CD14-positive monocyte (primary cell): ENCODE measurements at regions not wholly inside any gene's neighbourhood (a gene's known extent, or its start where the extent isn't known, plus 50 kb on each side); places are given as distances from the start of the nearest gene placed in this dataset.
A peak's percentile ranks its signal among the peaks of the same experiment; 100 is the strongest.

Source experiments
- DNase-seq, 3 donors: peaks; one replicate each; pipeline ENCODE4 v3.0.0-alpha.2; 2011 to 2022
- H2AFZ ChIP-seq: 2 replicates; pipeline ENCODE4 v1.6.0; 2012; ENCODE audit warnings: mild to moderate bottlenecking, low read depth, low read length, inconsistent platforms; ENCODE audit not compliant: insufficient read depth, poor library complexity, severe bottlenecking
- H3K27ac ChIP-seq, 2 donors: 1 replicate in 1 of 2; 2 replicates in 1 of 2; pipeline ENCODE4 v1.5.1; 2012 to 2013; ENCODE audit warnings: low read length in 2 of 2, control low read depth in 1 of 2, inconsistent platforms in 1 of 2, low read depth in 1 of 2, mild to moderate bottlenecking in 1 of 2
- H3K27me3 ChIP-seq, 2 donors: one replicate each; pipeline versions ENCODE4 v1.6.0 to v1.6.1; 2011 to 2013; ENCODE audit warnings: low read length in 2 of 2; ENCODE audit not compliant: control insufficient read depth in 2 of 2, insufficient read depth in 2 of 2
- H3K36me3 ChIP-seq, 2 donors: replicated peaks in 1 of 2; 1 replicate in 1 of 2; 2 replicates in 1 of 2; pipeline versions ENCODE4 v1.5.1 to v1.6.1; 2012 to 2013; ENCODE audit warnings: low read length in 2 of 2, control low read depth in 1 of 2, inconsistent platforms in 1 of 2, mild to moderate bottlenecking in 1 of 2; ENCODE audit not compliant: insufficient read depth in 2 of 2, control insufficient read depth in 1 of 2
- H3K4me1 ChIP-seq, 2 donors: 1 replicate in 1 of 2; 2 replicates in 1 of 2; pipeline versions ENCODE4 v1.5.1 to v1.6.1; 2012 to 2013; ENCODE audit warnings: low read length in 2 of 2, control low read depth in 1 of 2, inconsistent platforms in 1 of 2, mild to moderate bottlenecking in 1 of 2, moderate library complexity in 1 of 2; ENCODE audit not compliant: insufficient read depth in 2 of 2, control insufficient read depth in 1 of 2
- H3K4me2 ChIP-seq: replicated peaks from 2 replicates; pipeline ENCODE3; 2012; ENCODE audit warnings: low read length, moderate library complexity, mild to moderate bottlenecking; ENCODE audit not compliant: poor library complexity, severe bottlenecking; ENCODE audit errors: extremely low read depth
- H3K4me3 ChIP-seq, 3 experiments: fragments of 200-600 bp in 1 of 3; sonication (generic) in 1 of 3; replicated peaks in 1 of 3; 1 replicate in 2 of 3; 2 replicates in 1 of 3; pipeline ENCODE4 v1.5.1; 2011 to 2013; ENCODE audit warnings: low read length in 3 of 3, mild to moderate bottlenecking in 3 of 3, control low read depth in 2 of 3, low read depth in 2 of 3, inconsistent platforms in 1 of 3, moderate library complexity in 1 of 3
- H3K79me2 ChIP-seq: 2 replicates; pipeline ENCODE4 v1.6.0; 2012; ENCODE audit warnings: mild to moderate bottlenecking, control low read depth, inconsistent platforms, low read length, moderate library complexity; ENCODE audit not compliant: insufficient read depth
- H3K9ac ChIP-seq: 2 replicates; pipeline ENCODE4 v1.6.0; 2017; ENCODE audit warnings: low read length, mild to moderate bottlenecking; ENCODE audit not compliant: insufficient read depth, poor library complexity, severe bottlenecking
- H3K9me3 ChIP-seq, 2 donors: replicated peaks in 1 of 2; 1 replicate in 1 of 2; 2 replicates in 1 of 2; pipeline versions ENCODE4 v1.5.1 to v1.6.1; 2012 to 2013; ENCODE audit warnings: low read length in 2 of 2, control low read depth in 1 of 2; ENCODE audit not compliant: control insufficient read depth in 1 of 2, insufficient read depth in 1 of 2
- H4K20me1 ChIP-seq: 2 replicates; pipeline ENCODE4 v1.6.0; 2012; ENCODE audit warnings: mild to moderate bottlenecking, low read length, control low read depth, moderate library complexity; ENCODE audit not compliant: insufficient read depth
- H3K27ac Mint-ChIP-seq, 7 donors: one replicate each; pipeline ENCODE4 v1.8.0; 2020; ENCODE audit warnings: mild to moderate bottlenecking in 7 of 7, mixed read lengths in 7 of 7, moderate library complexity in 6 of 7, inconsistent platforms in 2 of 7
- H3K27me3 Mint-ChIP-seq, 3 donors: one replicate each; pipeline ENCODE4 v1.8.0; 2021 to 2022; ENCODE audit warnings: low read depth in 3 of 3, mild to moderate bottlenecking in 3 of 3, mixed read lengths in 3 of 3, moderate library complexity in 3 of 3, inconsistent platforms in 1 of 3
- H3K36me3 Mint-ChIP-seq, 2 donors: one replicate each; pipeline ENCODE4 v1.8.0; 2020; ENCODE audit warnings: mixed read lengths in 2 of 2, inconsistent platforms in 1 of 2, mild to moderate bottlenecking in 1 of 2
- H3K4me1 Mint-ChIP-seq: one replicate; pipeline ENCODE4 v1.8.0; 2020; ENCODE audit warnings: mild to moderate bottlenecking, mixed read lengths
- H3K4me3 Mint-ChIP-seq, 2 donors: one replicate each; pipeline ENCODE4 v1.8.0; 2020; ENCODE audit warnings: mild to moderate bottlenecking in 2 of 2, mixed read lengths in 2 of 2, moderate library complexity in 1 of 2
- H3K9me3 Mint-ChIP-seq, 7 donors: one replicate each; pipeline ENCODE4 v1.8.0; 2020 to 2022; ENCODE audit warnings: mixed read lengths in 7 of 7, mild to moderate bottlenecking in 6 of 7, moderate library complexity in 6 of 7, inconsistent platforms in 2 of 7
- WGBS: methylation state at CpG from one replicate; pipeline ENCODE4 v1.1.5; 2013; ENCODE audit warnings: missing lambda C conversion rate; ENCODE audit not compliant: insufficient coverage; 5-methylcytosine and 5-hydroxymethylcytosine counted together
- intact Hi-C, 2 donors: fragments of 100-400 bp; cut with micrococcal nuclease; formaldehyde crosslinking; loops; one replicate each; pipeline versions ENCODE4 v1.15.0 to v1.15.1; 2023
- TF ChIP-seq, protein P1 (sequence below): fragments of 200-600 bp; IDR thresholded peaks from one replicate; pipeline ENCODE4 v1.8.0; 2022; ENCODE audit warnings: antibody characterized with exemption, mild to moderate bottlenecking

DNA sequence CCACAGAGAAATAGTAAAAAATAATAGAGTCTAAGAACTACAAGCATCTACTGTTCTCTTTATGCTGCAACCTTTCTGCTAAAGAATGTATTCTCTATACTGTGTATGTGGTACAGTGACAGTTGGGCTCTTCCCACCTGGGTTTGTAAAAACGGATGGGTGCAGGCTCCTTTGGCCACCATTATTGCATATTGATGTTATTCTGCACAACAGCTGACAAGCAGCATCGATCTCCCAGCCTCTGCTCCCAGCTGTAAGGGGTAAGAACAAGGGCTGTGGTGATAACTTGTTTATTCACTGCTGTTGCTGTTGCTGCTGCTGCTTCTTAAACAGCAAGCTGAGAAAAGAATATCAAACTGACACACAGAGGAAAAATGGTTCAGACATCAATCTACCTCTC, 56.1 kb downstream of the KCNRG start:
- DNase-seq: no peak
- no peaks in the 10 kb centered on the region for H3K27me3 Mint-ChIP-seq
- H3K79me2 ChIP-seq: peaks cover 100% of the 10 kb centered on the region
- H3K4me3 Mint-ChIP-seq: no peak overlapping the region
- H3K27ac Mint-ChIP-seq: peak overlapping the region in 4 of 7 donors; percentile 37 to 78 (median 49)
- peaks cover 89% of the 10 kb centered on the region for H4K20me1 ChIP-seq
- H2AFZ ChIP-seq: no peak overlapping the region
- intact Hi-C loops: no loop called here
- H3K27me3 ChIP-seq: no peaks in the 10 kb centered on the region
- peaks cover 39 to 43% of the 10 kb centered on the region in 2 donors for H3K36me3 Mint-ChIP-seq
- TF ChIP-seq, protein P1, sequence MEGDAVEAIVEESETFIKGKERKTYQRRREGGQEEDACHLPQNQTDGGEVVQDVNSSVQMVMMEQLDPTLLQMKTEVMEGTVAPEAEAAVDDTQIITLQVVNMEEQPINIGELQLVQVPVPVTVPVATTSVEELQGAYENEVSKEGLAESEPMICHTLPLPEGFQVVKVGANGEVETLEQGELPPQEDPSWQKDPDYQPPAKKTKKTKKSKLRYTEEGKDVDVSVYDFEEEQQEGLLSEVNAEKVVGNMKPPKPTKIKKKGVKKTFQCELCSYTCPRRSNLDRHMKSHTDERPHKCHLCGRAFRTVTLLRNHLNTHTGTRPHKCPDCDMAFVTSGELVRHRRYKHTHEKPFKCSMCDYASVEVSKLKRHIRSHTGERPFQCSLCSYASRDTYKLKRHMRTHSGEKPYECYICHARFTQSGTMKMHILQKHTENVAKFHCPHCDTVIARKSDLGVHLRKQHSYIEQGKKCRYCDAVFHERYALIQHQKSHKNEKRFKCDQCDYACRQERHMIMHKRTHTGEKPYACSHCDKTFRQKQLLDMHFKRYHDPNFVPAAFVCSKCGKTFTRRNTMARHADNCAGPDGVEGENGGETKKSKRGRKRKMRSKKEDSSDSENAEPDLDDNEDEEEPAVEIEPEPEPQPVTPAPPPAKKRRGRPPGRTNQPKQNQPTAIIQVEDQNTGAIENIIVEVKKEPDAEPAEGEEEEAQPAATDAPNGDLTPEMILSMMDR: no peak
- H3K27ac ChIP-seq: peak overlapping the region in 1 of 2 donors; percentile 73
- peaks cover 36% of the 10 kb centered on the region for H3K4me1 Mint-ChIP-seq
- H3K9ac ChIP-seq: no peak overlapping the region
- no CpG with 5 or more reads among the region's 2 CpGs for WGBS
- H3K9me3 Mint-ChIP-seq: no peaks in the 10 kb centered on the region
- peaks cover 32 to 50% of the 10 kb centered on the region in 2 donors for H3K36me3 ChIP-seq
- H3K9me3 ChIP-seq: no peaks in the 10 kb centered on the region
- H3K4me2 ChIP-seq: no peak overlapping the region
- H3K4me1 ChIP-seq: peaks cover 5 to 21% of the 10 kb centered on the region in 2 donors
- H3K4me3 ChIP-seq: no peak overlapping the region

DNA sequence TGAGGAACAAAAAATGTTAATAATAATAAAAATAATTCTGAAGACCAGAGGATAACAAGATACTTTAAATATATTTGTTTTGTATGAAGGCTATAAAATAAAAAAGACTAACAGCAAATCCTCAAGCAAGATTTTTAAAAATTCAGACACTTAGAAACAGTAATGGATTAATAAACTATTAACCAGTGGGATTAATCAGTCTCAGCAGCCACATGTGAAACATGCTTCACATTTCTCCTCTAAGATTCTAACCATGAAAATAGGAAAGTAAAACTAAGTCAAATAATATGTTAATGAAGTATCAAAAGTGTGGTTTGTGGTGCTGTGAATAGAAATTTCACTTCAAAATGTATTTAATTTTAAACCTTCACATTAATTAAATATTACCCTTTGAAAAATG, 57.4 kb downstream of the KCNRG start:
- no peak overlapping the region for H3K4me2 ChIP-seq

More for the DNA sequence above, 57.4 kb downstream of the KCNRG start:
- Mint-ChIP-seq H3K27me3 (no peaks in the 10 kb centered on the region), H3K4me3 (no peak overlapping the region), H3K27ac (peak overlapping the region in 1 of 7 donors; percentile 77), H3K9me3 (no peaks in the 10 kb centered on the region), H3K36me3 (peaks cover 26 to 33% of the 10 kb centered on the region in 2 donors), H3K4me1 (peaks cover 42% of the 10 kb centered on the region)
- Histone ChIP-seq H3K4me3 (no peak overlapping the region), H3K36me3 (peaks cover 23 to 37% of the 10 kb centered on the region in 2 donors), H3K79me2 (peaks cover 100% of the 10 kb centered on the region), H3K9me3 (no peaks in the 10 kb centered on the region), H3K27me3 (no peaks in the 10 kb centered on the region), H2AFZ (no peak overlapping the region), H3K9ac (no peak overlapping the region), H3K4me1 (peaks cover 5 to 21% of the 10 kb centered on the region in 2 donors), H3K27ac (peak overlapping the region in 1 of 2 donors; percentile 65), H4K20me1 (peaks cover 86% of the 10 kb centered on the region)
- no peak for DNase-seq
- TF ChIP-seq, protein P1: no peak
- intact Hi-C loops: no loop called here
